Activated CD4-positive, alpha-beta T cell treated with anti-CD3 and anti-CD28 coated beads, Interleukin-10, Interleukin-2, amounts not matched to agents 100 ng/mL and 50 ng/mL, durations not matched to agents 16 hours and 8 hours (primary cell): ENCODE measurements at regions not wholly inside any gene's neighbourhood (a gene's known extent, or its start where the extent isn't known, plus 50 kb on each side); places are given as distances from the start of the nearest gene placed in this dataset.

ENCODE experiments used
- DNase-seq: peaks from one replicate; pipeline ENCODE4 v3.0.0-alpha.2; 2020

DNA sequence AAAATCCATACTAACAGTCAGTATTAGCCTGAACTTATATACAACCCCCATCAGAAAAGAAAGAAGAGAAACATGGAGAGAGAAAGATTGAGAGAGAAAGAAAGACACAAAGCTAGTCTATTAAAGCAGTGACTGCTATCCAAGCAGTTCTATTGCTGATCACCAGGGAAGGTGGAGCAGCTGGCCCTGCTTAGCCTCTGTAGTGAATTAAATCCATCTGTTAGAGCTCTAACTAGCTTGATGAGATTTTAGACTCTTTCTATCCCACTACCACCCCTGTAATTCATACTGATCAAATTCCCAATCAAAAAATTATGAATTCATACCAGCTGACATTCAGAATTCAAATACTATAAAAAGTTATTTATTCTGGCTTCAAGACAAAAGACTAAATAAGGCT is 486.0 kb upstream of the LRRN3 start:
- DNase-seq, result no peak

DNA sequence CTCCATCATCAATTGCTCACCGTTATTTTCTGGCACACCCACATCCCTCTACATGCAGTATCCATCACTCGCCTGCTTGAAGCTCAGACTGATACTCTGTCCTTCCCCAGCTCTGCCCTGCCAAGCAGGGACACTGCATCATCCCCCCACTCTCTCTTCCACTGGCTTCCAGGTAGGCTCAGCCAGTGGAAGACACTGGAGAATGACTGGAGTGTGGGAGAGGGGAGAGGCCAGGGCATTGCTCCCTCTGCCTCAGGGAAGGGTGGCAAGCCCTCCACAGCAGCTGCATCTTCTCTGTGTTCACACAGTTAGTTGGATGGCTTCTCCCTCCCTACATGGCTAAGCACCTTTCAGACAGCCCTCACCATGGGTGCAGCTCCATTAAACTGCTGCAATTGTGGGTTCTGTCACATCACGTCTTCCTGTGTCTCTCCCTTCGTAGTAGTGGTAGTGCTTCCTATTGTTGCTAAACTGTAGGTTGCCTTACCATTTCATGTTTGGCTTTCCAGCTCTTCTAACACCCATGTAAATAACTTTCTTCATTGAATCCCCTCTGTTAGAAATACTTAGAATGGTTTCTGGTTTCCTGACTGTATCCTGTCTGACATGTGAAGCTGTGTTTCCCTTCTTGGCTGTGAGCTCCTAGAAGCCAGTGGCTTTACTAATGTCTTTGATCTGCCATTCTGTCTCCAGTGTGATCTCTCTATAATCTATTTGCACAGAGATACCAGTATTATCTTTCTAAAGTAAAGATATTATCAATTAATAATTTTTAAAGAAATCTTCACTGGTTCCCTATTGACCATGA is 483.7 kb upstream of the LRRN3 start:
- no peak for DNase-seq

DNA sequence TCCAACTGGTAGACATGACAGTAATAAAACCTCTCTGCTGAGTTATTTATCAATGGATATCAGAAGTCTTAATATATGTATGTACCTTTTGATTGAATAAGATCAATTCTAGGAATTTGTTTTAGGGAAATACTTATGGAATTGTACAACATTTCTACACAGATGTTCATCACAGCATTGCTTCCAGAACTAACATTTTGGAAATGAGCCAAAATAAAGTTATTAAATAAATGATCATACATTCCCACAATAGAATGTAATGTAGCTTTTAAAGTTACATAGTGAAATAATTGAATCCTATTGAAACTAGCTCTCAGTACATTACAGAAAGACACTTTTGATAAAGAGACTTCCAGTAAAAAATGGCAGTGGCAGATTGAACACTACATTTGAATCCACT is 481.6 kb upstream of the LRRN3 start:
- no peak for DNase-seq

DNA sequence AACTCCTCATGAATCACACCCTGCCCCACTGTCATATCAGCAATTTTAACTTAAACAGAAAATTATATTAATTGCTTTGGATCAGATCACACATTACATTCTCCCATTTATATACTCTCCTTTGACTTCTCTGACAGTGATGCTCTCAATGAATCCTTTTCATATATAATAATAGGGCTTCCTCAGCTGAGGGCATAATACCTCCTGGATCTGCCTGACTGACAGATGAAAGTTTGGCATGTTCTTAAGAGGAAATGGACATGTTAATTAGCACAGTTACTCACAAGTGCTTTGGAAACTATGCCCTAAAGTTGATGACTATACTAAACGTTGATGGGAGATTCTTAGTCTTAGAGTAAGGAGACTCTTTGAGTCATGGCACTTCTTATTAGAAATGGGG is 478.2 kb upstream of the LRRN3 start:
- DNase-seq, result no peak
